ENCODE measurements at regions not wholly inside any gene's neighbourhood (a gene's known extent, or its start where the extent isn't known, plus 50 kb on each side); places are given as distances from the start of the nearest gene placed in this dataset.

DNA sequence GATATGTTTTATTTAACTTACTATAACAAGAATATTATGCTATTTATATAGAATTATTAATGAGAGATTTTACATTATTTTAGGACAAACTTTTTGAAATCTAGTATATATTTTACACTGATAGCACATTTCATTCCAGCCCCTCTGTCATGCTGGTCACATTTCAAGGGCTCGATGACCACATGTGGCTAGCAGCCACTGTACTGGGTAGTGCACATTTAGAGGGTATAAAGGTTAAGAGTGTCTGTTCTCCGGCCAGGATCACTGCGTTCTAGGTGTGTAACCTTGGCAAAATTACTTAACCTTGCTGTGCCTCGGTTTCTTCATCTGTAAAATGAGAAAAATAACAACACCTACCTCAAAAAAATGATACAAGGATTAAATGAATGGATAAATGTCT is 87.2 kb upstream of the TNP1 start:
- no peak overlapping the region for H3K4me3 ChIP-seq
- TF ChIP-seq, protein P1, sequence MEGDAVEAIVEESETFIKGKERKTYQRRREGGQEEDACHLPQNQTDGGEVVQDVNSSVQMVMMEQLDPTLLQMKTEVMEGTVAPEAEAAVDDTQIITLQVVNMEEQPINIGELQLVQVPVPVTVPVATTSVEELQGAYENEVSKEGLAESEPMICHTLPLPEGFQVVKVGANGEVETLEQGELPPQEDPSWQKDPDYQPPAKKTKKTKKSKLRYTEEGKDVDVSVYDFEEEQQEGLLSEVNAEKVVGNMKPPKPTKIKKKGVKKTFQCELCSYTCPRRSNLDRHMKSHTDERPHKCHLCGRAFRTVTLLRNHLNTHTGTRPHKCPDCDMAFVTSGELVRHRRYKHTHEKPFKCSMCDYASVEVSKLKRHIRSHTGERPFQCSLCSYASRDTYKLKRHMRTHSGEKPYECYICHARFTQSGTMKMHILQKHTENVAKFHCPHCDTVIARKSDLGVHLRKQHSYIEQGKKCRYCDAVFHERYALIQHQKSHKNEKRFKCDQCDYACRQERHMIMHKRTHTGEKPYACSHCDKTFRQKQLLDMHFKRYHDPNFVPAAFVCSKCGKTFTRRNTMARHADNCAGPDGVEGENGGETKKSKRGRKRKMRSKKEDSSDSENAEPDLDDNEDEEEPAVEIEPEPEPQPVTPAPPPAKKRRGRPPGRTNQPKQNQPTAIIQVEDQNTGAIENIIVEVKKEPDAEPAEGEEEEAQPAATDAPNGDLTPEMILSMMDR (IDR thresholded peaks at IDR 0.05), result no peak
- peaks cover 15% of the 10 kb centered on the region for H3K4me1 ChIP-seq
- DNase-seq, result no peak
- 35 to 46% (median 41%) methylated on average over 4 of the region's 4 CpGs for WGBS, 3 donors
- H3K27me3 ChIP-seq (ENCODE audit: insufficient read depth in 3 of 3, low read length in 2 of 3), result no peaks in the 10 kb centered on the region
- no peak overlapping the region for H3K27ac ChIP-seq
- intact Hi-C loops (cut with DNase I), result no loop called here
- no peaks in the 10 kb centered on the region for H3K36me3 ChIP-seq (ENCODE audit: insufficient read depth in 1 of 2, low read depth in 1 of 2)
- peak in 3 of 4 donors; percentile 71 to 73 (median 73) for ATAC-seq
- no peaks in the 10 kb centered on the region for H3K9me3 ChIP-seq

DNA sequence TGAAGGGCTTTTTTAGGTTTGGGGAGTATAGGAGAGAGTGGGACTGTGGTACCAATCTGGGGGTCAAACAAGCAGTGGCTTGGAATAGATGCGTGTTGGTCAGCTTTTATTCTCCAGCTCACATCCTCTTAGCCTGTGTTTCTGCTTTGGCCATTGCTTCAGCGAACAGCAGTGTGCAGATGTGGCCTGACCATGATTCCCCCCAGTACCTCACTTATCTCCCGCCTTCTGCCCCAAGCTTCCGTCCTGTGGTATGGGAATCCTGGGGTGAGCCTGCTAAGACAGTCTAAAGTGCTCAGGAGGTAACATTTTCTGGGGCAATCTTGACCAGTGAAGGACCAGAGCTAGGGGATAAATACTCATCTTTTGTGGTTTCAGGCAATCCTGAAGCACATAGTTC is 84.9 kb upstream of the TNP1 start:
- no peak overlapping the region for H3K27ac ChIP-seq
- no peaks in the 10 kb centered on the region for H3K36me3 ChIP-seq (ENCODE audit: insufficient read depth in 1 of 2, low read depth in 1 of 2)
- TF ChIP-seq, protein P1 (IDR thresholded peaks at IDR 0.05), result no peak
- no peaks in the 10 kb centered on the region for H3K9me3 ChIP-seq
- H3K4me1 ChIP-seq, result peaks cover 15% of the 10 kb centered on the region
- DNase-seq (no peak), ATAC-seq (no peak)
- H3K27me3 ChIP-seq (ENCODE audit: insufficient read depth in 3 of 3, low read length in 2 of 3), result no peaks in the 10 kb centered on the region
- H3K4me3 ChIP-seq, result no peak overlapping the region
- WGBS, 3 donors, result 96 to 99% (median 99%) methylated on average over 4 of the region's 4 CpGs
- intact Hi-C loops (cut with DNase I), result no loop called here

DNA sequence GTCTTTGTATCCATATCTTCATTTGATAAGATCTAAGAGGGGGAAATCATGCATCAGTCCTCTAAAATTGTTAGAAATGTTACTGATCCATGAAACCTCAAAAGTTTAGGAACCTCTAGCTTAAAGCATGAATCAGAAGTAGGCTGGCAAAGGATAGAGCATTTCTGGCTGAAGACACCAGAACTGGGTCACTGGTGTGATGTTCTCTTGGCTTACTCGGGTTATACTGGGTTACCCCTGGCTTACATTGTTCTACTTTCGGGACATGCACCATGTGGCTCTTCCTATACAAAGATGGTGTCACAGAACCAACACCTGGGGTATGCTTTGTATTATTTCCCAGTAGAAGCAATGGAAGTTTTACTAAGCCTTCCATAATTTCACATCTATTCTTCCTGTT is 83.2 kb upstream of the TNP1 start:
- intact Hi-C loops (cut with DNase I), result no loop called here
- TF ChIP-seq, protein P1 (IDR thresholded peaks at IDR 0.05), result no peak
- no peaks in the 10 kb centered on the region for H3K27me3 ChIP-seq (ENCODE audit: insufficient read depth in 3 of 3, low read length in 2 of 3)
- no peaks in the 10 kb centered on the region for H3K36me3 ChIP-seq (ENCODE audit: insufficient read depth in 1 of 2, low read depth in 1 of 2)
- no peaks in the 10 kb centered on the region for H3K9me3 ChIP-seq
- no peak for DNase-seq
- peak; percentile 54 to 75 (median 67) for ATAC-seq
- H3K27ac ChIP-seq, result no peak overlapping the region
- 41 to 46% (median 42%) methylated on average over 2 of the region's 2 CpGs for WGBS, 3 donors
- H3K4me3 ChIP-seq, result no peak overlapping the region
- H3K4me1 ChIP-seq, result peaks cover 12% of the 10 kb centered on the region

DNA sequence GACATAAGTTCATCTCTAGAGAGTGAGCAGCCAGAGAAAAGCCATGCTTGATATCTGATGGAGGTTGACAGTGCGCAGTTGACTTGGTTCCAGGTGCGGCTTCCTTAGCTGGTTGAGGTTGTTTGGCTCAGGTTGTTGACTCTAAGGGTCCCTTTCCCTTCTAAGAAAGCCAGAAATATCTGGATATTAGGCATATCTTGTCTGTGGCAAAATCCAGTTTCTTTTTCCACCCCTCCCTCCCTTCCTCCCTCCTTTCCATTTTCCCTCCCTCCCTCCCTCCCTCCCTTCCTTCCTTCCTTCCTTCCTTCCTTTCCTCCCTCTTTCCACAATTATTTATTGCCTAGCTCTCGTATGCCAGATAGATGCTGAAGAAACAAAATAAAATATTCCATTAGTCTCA is 82.6 kb upstream of the TNP1 start:
- ATAC-seq (no peak), DNase-seq (no peak)
- intact Hi-C loops (cut with DNase I), result no loop called here
- no peaks in the 10 kb centered on the region for H3K27me3 ChIP-seq (ENCODE audit: insufficient read depth in 3 of 3, low read length in 2 of 3)
- H3K4me1 ChIP-seq, result peaks cover 14% of the 10 kb centered on the region
- TF ChIP-seq, protein P1 (IDR thresholded peaks at IDR 0.05), result no peak
- no peaks in the 10 kb centered on the region for H3K9me3 ChIP-seq
- no peaks in the 10 kb centered on the region for H3K36me3 ChIP-seq (ENCODE audit: insufficient read depth in 1 of 2, low read depth in 1 of 2)
- no peak overlapping the region for H3K27ac ChIP-seq
- 93 to 95% (median 94%) methylated on average over 3 of the region's 3 CpGs for WGBS, 3 donors
- no peak overlapping the region for H3K4me3 ChIP-seq

DNA sequence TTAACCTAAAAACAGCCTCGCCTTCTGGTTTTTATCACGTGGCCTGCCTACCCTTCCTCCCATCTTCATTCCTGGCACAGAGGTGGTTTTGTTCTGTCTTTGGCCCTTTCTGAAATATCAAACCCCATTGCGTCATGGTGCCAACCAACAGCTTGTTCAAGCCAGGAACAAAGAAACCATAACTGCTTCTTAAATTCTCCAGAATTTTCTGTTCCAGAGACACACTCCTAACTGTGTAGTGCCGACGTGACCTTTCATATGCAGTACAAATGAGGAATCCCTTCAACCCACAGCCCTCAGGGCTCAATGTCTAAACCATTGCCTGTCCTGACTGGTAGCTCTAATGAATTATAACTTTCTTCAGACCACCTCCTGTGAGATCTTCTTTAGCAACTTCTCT is 82.2 kb upstream of the TNP1 start:
- no peaks in the 10 kb centered on the region for H3K9me3 ChIP-seq
- no peak overlapping the region for H3K27ac ChIP-seq
- H3K27me3 ChIP-seq (ENCODE audit: insufficient read depth in 3 of 3, low read length in 2 of 3), result no peaks in the 10 kb centered on the region
- no peak for ATAC-seq
- DNase-seq, result no peak
- H3K4me1 ChIP-seq, result peaks cover 17% of the 10 kb centered on the region
- no peak overlapping the region for H3K4me3 ChIP-seq
- TF ChIP-seq, protein P1 (IDR thresholded peaks at IDR 0.05), result no peak
- H3K36me3 ChIP-seq (ENCODE audit: insufficient read depth in 1 of 2, low read depth in 1 of 2), result no peaks in the 10 kb centered on the region
- intact Hi-C loops (cut with DNase I), result no loop called here
- 60 to 83% (median 72%) methylated on average over 5 of the region's 5 CpGs for WGBS, 3 donors

Measured in psoas muscle (tissue), 7 donors.